ENCODE measurements at regions not wholly inside any gene's neighbourhood (a gene's known extent, or its start where the extent isn't known, plus 50 kb on each side); places are given as distances from the start of the nearest gene placed in this dataset.

DNA sequence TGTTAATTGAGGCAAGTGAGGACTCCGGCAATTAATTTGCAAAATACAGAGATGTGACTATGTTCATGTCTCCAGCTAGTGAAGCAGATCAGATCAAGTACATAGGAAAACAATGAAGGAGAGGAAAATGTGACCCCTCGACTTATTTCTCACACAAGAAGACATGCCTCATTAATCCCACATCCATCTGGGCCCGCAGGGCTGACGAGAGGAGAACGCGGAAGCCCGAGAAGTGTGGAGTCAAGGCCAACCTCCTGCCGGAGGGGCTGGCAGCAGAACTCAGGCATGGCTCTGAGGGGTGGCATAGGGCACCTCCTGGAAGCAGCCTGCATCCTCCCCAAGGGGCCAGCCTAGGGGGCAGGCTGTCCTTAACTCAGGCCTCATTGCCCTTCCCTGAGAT lies 54.4 kb downstream of the ZNF503 start:
- no peak for DNase-seq (ENCODE audit: low read depth, low spot score)

GRCh38 chr10:75345738-75346137 lies 55.8 kb downstream of the ZNF503 start:
- no peak for DNase-seq (ENCODE audit: low read depth, low spot score)
- H3K4me3 ChIP-seq (ENCODE audit: low read length): no peak overlapping the region

More for the DNA sequence above, 54.4 kb downstream of the ZNF503 start:
- no peak overlapping the region for H3K4me3 ChIP-seq (ENCODE audit: low read length)

- no peak overlapping the region for H3K4me3 ChIP-seq (ENCODE audit: low read length)
- DNase-seq (ENCODE audit: low read depth, low spot score): no peak
These were observed 57.4 kb downstream of the ZNF503 start for GRCh38 chr10:75344170-75344569.

DNA sequence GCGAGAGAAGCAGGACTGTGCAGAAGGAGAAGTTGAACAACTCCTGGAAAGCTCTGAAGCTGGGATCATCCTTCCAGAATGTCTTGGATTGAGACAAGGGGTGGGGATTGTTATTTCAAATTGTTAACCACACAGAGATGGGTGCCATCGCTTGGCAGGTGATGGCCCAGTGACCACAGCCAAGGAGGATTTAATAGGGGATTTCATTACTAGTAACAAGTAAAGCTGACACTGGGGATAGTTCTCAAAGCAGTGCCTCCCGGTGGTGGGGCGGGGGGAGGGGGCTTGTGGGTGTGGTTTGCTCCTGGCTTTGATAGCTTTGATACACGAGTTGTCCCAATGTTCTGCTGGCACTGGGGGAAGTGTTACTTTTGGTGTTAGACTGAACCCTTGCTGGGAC lies 59.2 kb downstream of the ZNF503 start:
- DNase-seq (ENCODE audit: low read depth, low spot score): no peak
- no peak overlapping the region for H3K4me3 ChIP-seq (ENCODE audit: low read length)

DNA sequence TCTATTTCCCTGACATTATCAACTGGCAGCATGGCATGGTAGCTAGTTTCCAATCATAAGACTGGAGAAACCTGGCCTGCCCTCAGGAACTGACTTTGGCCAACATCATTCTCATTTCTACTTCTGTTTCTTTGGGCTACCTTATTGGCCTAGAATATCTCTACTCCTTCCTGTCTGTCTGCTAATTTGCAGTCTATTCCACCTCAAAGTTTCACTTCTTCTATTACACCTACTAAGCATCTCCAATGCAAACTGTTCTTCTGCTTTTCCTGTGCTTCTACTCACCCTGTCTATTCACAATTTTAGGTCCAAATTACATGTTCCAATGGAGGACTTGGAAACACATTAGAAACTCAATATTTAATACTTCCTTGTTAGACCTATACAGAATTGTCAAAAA lies 65.6 kb downstream of the ZNF503 start:
- H3K4me3 ChIP-seq (ENCODE audit: low read length): no peak overlapping the region
- no peak for DNase-seq (ENCODE audit: low read depth, low spot score)

DNA sequence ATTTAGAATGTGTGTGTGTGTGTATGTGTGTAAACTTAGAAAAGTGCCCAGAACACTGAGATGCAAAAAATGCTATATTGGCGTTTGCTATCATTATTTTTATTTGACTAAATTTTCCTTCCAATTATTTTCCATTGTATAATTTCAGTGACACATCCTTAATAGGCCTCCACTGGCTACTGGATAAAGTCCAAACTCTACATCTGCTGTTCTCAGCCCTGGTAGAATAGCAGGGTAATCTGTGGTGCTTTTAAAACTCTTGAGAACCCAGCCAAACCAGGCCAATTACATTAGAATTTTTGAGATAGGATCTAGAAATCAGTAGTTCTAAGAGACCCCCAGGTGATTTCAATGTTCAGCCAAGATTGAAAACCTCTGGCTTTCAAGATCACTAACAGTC lies 66.4 kb downstream of the ZNF503 start:
- no peak for DNase-seq (ENCODE audit: low read depth, low spot score)
- no peak overlapping the region for H3K4me3 ChIP-seq (ENCODE audit: low read length)

- no peak for DNase-seq (ENCODE audit: low read depth, low spot score)
- H3K4me3 ChIP-seq (ENCODE audit: low read length): no peak overlapping the region
These were observed 66.8 kb downstream of the ZNF503 start for GRCh38 chr10:75334720-75335119.

- H3K4me3 ChIP-seq (ENCODE audit: low read length): no peak overlapping the region
- no peak for DNase-seq (ENCODE audit: low read depth, low spot score)
These were observed 69.5 kb downstream of the ZNF503 start for GRCh38 chr10:75332081-75332480.

DNA sequence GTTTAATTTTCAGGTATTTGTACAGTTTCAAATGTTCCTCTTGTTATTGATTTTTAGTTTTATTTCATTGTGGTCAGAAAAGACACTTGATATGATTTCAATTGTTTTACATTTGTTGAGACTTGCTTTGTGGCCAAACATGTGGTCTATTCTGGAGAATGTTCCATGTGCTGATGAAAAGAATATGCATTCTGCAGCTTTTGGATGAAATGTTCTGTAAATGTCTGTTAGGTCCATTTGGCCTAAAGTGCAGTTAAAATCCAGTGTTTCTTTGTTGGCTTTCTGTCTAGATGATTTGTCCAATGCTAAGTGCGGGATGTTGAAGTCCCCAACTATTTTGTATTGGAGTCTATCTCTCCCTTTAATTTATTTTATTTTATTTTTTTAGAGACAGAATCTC lies 70.5 kb downstream of the ZNF503 start:
- no peak overlapping the region for H3K4me3 ChIP-seq (ENCODE audit: low read length)
- DNase-seq (ENCODE audit: low read depth, low spot score): no peak

DNA sequence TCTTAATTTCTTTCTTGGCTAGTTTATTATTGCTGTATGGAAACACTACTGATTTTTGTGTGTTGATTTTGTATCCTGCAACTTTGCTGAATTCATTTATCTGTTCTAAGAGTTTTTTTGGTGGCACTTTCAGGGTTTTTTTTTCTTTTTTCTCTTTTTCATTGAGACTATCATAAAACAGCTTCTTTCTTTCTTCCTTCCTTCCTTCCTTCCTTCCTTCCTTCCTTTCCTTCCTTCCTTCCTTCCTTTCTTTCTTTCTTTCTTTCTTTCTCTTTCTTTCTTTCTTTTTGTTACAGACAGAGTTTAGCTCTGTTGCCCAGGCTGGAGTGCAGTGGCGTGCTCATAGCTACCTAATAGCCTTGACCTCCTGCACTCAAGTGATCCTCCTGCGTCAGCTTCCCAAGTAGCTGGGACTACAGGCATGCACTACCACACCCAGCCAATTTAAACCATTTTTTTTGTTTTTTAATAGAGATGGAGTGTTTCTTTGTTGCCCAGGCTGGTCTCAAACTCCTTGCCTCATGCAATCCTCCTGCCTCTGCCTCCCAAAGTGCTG lies 72.3 kb downstream of the ZNF503 start:
- no peak overlapping the region for H3K4me3 ChIP-seq (ENCODE audit: low read length)
- no peak for DNase-seq (ENCODE audit: low read depth, low spot score)

- no peak overlapping the region for H3K4me3 ChIP-seq (ENCODE audit: low read length)
- DNase-seq (ENCODE audit: low read depth, low spot score): no peak
These were observed 75.3 kb downstream of the ZNF503 start for GRCh38 chr10:75326306-75326705.

DNA sequence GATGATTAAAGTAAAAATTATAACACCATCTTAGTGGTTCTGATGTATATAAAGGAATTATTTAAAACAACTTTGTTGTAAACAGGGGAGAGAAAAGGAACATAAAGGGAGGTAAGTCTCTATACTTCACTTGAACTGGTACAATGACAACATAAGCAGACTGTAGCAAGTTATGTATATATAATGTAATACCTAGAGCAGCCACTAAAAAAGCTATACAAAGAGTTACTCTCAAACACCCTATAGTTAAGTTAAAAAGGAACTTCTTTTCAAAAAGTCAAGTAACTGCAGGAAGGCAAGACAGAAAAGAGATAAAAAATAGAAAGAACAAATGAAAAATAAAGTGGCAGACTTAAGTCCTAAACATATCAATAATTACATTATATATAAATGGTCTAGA lies 82.3 kb downstream of the ZNF503 start:
- no peak for DNase-seq (ENCODE audit: low read depth, low spot score)
- no peak overlapping the region for H3K4me3 ChIP-seq (ENCODE audit: low read length)

DNA sequence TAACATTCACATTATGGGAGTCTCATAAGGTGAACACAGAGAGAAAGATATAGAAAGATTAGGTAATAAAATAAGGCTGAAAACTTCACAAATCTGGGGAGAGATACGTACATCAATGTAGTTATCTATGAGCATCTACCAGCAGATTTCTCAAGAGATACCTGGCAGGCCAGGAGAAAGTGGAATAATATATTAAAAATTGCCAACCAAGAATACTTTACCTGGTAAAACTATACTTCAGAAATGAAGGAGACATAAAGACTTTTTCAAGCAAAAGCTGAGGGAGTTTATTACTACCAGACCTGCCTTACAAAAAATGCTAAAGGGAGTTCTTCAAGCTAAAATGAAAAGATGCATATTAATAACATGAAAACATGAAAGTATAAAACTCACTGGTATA lies 78.8 kb upstream of the COMTD1 start:
- DNase-seq (ENCODE audit: low read depth, low spot score): no peak
- no peak overlapping the region for H3K4me3 ChIP-seq (ENCODE audit: low read length)

- no peak for DNase-seq (ENCODE audit: low read depth, low spot score)
- H3K4me3 ChIP-seq (ENCODE audit: low read length): no peak overlapping the region
These were observed 76.7 kb upstream of the COMTD1 start for GRCh38 chr10:75312440-75312839.

GRCh38 chr10:75305675-75306074 lies 69.9 kb upstream of the COMTD1 start:
- no peak for DNase-seq (ENCODE audit: low read depth, low spot score)
- no peak overlapping the region for H3K4me3 ChIP-seq (ENCODE audit: low read length)

GRCh38 chr10:75304741-75305390 lies 69.1 kb upstream of the COMTD1 start:
- no peak for DNase-seq (ENCODE audit: low read depth, low spot score)
- H3K4me3 ChIP-seq (ENCODE audit: low read length): no peak overlapping the region

- no peak overlapping the region for H3K4me3 ChIP-seq (ENCODE audit: low read length)
- DNase-seq (ENCODE audit: low read depth, low spot score): no peak
These were observed 68.6 kb upstream of the COMTD1 start for GRCh38 chr10:75304313-75304712.

GRCh38 chr10:75303045-75303777 lies 67.5 kb upstream of the COMTD1 start:
- no peak overlapping the region for H3K4me3 ChIP-seq (ENCODE audit: low read length)
- DNase-seq (ENCODE audit: low read depth, low spot score): no peak

DNA sequence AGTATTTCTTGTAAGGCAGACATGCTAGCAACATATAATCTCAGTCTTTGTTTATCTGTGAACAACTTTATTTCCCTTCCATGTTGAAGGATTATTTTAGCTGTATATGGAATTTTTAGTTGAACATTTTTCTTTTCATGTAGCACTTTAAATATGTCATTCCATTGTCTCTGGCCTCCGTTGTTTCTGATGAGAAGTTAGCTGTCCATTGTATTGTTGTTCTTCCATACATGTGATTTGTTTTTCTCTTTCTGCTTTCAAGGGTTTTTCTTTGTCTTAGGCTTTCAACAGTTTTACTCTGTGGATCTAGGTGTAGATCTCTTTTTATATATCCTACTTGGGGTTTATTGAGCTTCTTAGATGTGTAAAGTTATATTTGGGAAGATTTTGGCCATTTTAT lies 66.3 kb upstream of the COMTD1 start:
- no peak overlapping the region for H3K4me3 ChIP-seq (ENCODE audit: low read length)
- no peak for DNase-seq (ENCODE audit: low read depth, low spot score)

GRCh38 chr10:75297021-75297599 lies 61.4 kb upstream of the COMTD1 start:
- DNase-seq (ENCODE audit: low read depth, low spot score): no peak
- no peak overlapping the region for H3K4me3 ChIP-seq (ENCODE audit: low read length)

Data from Jurkat, Clone E6-1 (cell line).